GM12892 (cell line): ENCODE measurements at regions not wholly inside any gene's neighbourhood (a gene's known extent, or its start where the extent isn't known, plus 50 kb on each side); places are given as distances from the start of the nearest gene placed in this dataset.
"Not testable (repeated sequence)": the region's sequence is repeated elsewhere in the genome, so short reads cannot be mapped to it uniquely, and the experiment has no call there.

Experiments
- DNase-seq: peaks from one replicate; pipeline ENCODE4 v3.0.0; 2011; ENCODE audit not compliant: insufficient read length
- FAIRE-seq: peaks from 2 replicates; lab custom pipeline; 2011; peaks lifted over from hg19 to GRCh38; lab: Jason Lieb, UNC
- POLR2A ChIP-seq: IDR thresholded peaks from 2 replicates; pipeline ENCODE4 v1.6.1; 2011; ENCODE audit warnings: low read depth, low read length, control low read depth
- POLR2AphosphoS5 ChIP-seq: IDR thresholded peaks from 2 replicates; pipeline ENCODE4 v1.6.1; 2011; ENCODE audit warnings: low read depth, low read length, control low read depth
- TAF1 ChIP-seq: IDR thresholded peaks from 2 replicates; pipeline ENCODE4 v1.6.1; 2011; ENCODE audit warnings: low read depth, mild to moderate bottlenecking, control low read depth, low read length, borderline replicate concordance

DNA sequence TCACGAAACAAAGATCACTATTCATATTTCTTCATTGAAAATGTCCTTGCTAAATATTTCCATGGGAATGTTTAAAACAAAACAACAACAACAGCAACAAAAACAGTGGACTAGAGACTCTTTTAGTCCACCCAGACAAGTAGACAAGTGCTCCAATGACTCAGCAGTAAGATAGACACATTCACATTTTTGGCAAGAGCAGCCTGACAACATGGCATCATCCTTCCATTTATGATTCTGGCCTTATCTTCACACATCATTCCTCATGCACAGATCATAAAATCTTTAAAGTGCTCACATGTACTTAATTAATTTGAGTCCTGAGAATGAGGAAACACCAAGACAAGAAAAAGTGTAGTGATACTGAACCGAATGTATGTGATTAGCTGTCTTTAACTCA, 132.6 kb upstream of the PDE4D start:
- DNase-seq (no peak), FAIRE-seq (no peak)
- no peak for TF ChIP-seq TAF1
- no peak for TF ChIP-seq POLR2A
- TF ChIP-seq POLR2AphosphoS5, result no peak

- FAIRE-seq (no peak), DNase-seq (no peak)
- TF ChIP-seq POLR2A (no peak), TAF1 (no peak), POLR2AphosphoS5 (no peak)
Observed at GRCh38 chr5:60024104-60024503, 130.6 kb upstream of the PDE4D start.

GRCh38 chr5:60023255-60023654, 129.7 kb upstream of the PDE4D start:
- no peak for DNase-seq
- no peak for FAIRE-seq
- TF ChIP-seq POLR2A (no peak), TAF1 (no peak), POLR2AphosphoS5 (no peak)

DNA sequence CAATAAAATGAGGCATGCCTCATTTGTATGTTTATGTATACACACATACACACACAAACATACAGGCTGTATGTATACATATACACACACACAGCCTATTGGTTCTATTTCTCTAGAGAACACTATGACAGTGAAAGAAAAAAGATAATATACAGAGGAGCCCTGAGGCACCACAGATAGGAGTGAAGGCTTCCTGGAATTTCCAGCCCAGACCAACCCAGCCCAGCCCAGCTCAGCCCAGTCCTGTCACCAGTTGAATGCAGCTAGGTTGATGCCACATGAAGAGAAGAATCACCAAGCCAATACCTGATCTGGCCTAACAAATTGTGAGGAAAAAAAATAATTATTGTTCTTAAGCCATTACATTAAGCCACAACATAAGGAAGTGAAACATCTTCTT, 126.9 kb upstream of the PDE4D start:
- TF ChIP-seq POLR2AphosphoS5 (no peak), TAF1 (no peak), POLR2A (no peak)
- DNase-seq (no peak), FAIRE-seq (no peak)

GRCh38 chr5:60018960-60019359, 125.4 kb upstream of the PDE4D start:
- DNase-seq, FAIRE-seq: not testable (repeated sequence)

GRCh38 chr5:60018091-60018490, 124.6 kb upstream of the PDE4D start:
- no peak for TF ChIP-seq POLR2AphosphoS5
- no peak for TF ChIP-seq POLR2A
- no peak for TF ChIP-seq TAF1
- DNase-seq (no peak), FAIRE-seq (no peak)

GRCh38 chr5:60014331-60014730, 120.8 kb upstream of the PDE4D start:
- DNase-seq, result no peak
- TF ChIP-seq TAF1 (no peak), POLR2A (no peak), POLR2AphosphoS5 (no peak)
- FAIRE-seq, result no peak

- TF ChIP-seq POLR2AphosphoS5 (no peak), TAF1 (no peak), POLR2A (no peak)
- DNase-seq (no peak), FAIRE-seq (no peak)
Observed at GRCh38 chr5:60010853-60011252, 117.3 kb upstream of the PDE4D start.

DNA sequence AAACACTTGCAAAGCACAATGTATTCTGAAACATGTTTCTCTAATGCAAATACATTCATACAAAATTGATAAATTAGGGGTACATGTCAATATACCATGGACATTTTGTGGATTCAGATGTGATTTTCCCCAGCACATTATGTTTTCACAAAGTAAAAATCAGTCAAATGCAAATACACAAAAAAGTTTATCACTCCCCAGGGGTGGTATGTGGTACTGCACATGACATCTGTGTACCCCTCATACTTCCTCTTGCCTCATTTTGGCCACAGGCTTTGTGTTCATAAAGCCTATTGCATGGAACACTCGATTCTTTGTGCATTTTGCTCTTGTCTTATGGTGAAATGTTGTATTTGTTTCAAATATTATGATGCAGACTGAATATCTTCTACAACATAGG, 116.8 kb upstream of the PDE4D start:
- DNase-seq (no peak), FAIRE-seq (no peak)
- TF ChIP-seq TAF1 (no peak), POLR2AphosphoS5 (no peak), POLR2A (no peak)

- DNase-seq, result no peak
- FAIRE-seq, result no peak
- TF ChIP-seq TAF1 (no peak), POLR2AphosphoS5 (no peak), POLR2A (no peak)
Observed at GRCh38 chr5:60007729-60008128, 114.2 kb upstream of the PDE4D start.

GRCh38 chr5:59999056-59999455, 105.5 kb upstream of the PDE4D start:
- DNase-seq, result no peak
- FAIRE-seq, result no peak
- TF ChIP-seq TAF1 (no peak), POLR2A (no peak), POLR2AphosphoS5 (no peak)

- FAIRE-seq (no peak), DNase-seq (no peak)
- TF ChIP-seq POLR2AphosphoS5, result no peak
- TF ChIP-seq POLR2A, result no peak
- TF ChIP-seq TAF1, result no peak
Observed at GRCh38 chr5:59992206-59992605, 98.7 kb upstream of the PDE4D start.

GRCh38 chr5:59988396-59988795, 94.9 kb upstream of the PDE4D start:
- no peak for TF ChIP-seq POLR2A
- TF ChIP-seq TAF1, result no peak
- no peak for TF ChIP-seq POLR2AphosphoS5
- FAIRE-seq, result no peak
- DNase-seq, result no peak
